Myocyte (in vitro differentiated cells): ENCODE measurements at regions not wholly inside any gene's neighbourhood (a gene's known extent, or its start where the extent isn't known, plus 50 kb on each side); places are given as distances from the start of the nearest gene placed in this dataset.

Experiments
- DNase-seq: peaks from one replicate; pipeline ENCODE4 v3.0.0-alpha.2; 2012; ENCODE audit warnings: low read depth

DNA sequence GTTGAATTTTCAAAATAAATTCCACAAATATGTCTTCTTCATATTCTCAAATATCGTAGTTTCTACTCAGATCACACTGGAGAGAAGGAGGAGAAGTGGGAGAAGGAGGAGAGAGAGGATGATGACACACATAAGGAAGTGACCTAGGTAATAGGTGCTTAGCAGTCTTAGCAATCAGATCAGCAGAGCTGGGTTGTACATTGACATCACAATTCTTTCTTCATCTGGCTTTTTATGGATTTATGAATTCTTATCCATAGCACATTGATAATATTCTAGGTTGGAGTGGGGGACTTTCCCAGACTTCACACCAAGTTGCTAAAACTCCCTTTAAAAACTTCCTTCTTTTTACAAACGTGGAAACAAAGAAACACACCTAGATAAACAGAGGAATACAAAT is 86.9 kb downstream of the FGF9 start:
- no peak for DNase-seq

DNA sequence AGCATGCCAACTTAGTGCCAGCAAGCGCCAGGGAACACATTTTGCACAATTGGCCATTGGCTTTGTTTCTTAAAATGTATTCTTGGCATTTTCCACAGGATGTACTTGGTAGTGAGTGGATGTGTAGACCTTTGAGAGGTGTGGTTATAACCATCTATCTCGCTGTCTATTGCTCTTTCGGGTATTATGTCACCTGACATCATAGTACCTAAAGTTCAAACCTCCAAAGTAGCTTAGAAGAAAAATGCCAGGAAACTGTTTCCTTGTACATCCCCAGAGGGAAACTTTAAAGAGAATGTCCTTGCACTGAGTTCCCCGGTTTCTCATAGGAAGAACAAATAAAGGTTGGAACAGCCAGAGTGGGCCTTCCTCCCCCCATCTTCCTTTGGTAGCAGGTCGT is 87.6 kb downstream of the FGF9 start:
- no peak for DNase-seq

DNA sequence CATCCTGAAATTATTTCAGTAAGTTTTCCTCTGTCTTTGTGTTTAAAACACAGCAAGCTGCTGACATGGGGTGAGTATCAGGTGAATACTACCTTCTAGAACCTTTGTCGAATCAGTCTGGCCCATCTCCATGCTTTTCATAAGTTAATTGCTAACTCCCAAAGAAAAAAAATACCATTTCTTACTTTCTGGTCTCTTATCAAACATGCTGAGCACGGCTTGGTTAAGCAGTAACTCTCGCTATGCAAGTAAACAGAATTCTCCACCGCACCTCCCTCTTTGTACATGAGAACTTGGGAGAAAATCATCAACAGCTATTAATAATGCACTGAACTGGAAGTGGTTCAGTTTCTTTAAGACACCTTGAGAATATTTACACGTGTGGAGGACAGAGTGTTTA is 88.6 kb downstream of the FGF9 start:
- DNase-seq: no peak

DNA sequence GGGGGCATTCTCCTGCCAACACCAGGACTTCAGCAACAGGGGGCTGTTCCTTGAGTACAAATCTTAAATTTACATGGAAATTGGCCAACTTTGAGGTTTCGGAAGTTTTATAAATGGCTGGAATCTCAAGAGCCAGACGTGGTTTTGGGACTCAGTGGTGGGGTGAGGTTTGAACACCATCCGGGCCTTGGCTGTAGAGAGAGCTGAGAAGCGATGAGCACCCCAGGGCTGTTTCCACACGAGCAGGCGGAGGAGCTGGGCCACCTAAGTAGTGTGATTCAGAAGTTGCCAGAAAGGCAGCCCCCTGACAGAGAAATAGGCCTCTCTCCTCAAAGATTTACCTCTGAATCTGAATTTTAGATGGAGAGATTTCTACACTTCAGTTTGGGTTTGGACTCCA is 89.0 kb downstream of the FGF9 start:
- no peak for DNase-seq

DNA sequence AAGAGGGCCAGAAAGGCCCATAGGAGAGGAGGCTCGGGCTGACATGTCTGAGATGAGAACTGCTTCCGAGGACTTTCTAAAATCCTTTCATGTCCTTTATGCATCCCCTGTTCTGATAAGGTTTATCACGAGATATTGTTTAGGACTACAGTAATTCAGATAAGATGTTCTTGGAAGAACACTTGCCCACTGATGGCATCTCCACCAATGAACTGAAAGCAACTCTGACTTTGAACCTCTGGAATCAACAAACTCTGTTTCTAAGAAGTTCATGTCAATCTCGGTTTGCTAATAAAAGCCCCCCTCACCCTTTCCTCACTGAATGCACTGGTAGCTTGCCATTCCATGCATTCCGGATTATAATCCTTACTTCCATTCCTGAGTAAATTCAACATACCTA is 90.9 kb downstream of the FGF9 start:
- no peak for DNase-seq

DNA sequence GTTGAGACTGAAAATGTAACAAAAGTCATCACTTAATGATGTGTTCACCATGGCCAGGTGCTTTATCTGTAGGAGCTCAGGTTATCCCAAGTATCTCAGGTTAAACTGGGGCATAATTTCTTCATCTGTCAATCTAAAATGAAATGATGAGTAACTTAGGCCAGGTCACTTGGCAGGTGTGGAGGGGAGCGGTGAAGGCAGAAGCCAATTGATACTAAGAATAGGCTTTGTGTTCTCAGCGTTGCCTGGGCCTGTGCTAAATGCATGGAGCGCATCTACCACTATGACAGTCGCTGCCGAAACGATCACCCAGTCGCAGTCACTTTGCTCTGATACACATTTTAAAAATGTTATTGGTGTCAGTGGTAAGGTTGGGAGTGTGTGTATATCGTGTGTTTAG is 91.6 kb downstream of the FGF9 start:
- DNase-seq: no peak

DNA sequence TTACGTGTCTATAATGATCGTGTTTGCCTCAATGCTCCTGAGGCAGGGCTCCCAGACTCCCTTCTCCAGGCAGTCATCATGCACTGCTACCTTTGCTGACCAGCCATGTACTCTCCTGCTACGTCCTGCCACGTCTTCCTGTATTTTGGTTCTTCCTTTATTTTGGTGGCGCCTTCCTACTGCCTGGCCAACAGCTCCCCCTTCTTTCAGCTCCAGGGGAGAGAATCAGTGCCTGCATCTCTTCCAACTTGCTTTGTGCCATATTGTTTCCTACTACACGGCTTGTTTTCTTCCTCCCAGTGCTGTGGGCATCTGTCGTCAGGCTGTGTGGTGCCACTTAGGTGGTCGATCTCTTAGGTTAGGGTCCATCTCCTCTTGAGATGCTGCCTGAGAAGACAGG is 96.2 kb downstream of the FGF9 start:
- no peak for DNase-seq

DNA sequence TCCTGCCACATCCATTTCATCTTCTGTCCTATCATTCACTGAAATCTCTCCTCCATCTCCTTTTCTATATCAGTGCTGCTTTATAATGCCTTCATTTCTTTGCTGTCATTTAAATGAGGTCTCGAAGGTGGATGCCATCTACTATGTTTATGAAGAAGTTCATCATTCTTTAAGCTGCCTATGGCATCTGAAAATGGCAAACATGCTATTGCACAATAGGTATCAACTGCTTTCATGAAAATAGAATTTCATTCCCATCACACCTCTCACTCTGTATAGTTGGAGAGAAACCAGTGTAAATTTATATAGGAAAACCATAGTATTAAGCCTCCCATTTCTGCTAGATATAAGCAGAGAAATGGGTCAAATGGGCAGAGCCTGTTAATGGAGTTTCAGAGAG is 100.2 kb downstream of the FGF9 start:
- DNase-seq: no peak

DNA sequence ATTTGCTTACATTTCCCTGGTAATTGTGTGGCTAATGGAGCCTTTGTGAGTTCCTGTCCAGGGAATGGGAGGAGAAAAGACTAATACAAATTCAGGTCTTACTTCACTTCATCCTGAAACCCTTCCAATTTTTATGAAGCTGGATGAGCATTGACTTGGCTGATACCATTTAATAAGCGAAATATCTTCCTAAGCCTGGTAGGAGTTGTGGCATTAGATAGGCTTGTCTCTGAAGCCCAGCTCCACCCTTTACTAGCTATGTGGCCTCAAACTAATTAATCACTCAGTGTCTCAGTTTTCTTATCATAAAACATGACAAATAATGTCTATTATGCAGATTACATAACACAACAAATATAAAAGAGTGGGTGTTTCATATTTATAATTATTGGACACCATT is 106.3 kb downstream of the FGF9 start:
- no peak for DNase-seq

DNA sequence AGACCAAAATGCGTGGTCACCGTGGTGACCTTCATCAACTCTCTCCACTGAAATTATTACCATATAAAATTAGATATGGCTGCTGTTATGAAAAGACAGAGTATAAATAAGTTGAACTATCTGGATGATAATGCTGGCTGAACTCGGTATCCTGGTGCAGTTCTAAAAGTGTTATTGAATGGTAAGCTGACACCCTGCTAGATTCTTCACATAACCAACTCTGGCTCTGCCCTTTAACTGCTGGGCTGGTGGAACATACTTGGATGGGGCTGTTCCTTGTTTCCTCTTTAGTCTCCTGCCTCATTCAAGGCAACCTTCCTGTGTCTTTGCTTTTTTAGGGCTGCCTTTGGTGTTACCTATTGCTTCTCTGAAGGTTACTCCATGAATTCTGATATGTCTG is 106.9 kb downstream of the FGF9 start:
- peak; percentile 5 for DNase-seq

DNA sequence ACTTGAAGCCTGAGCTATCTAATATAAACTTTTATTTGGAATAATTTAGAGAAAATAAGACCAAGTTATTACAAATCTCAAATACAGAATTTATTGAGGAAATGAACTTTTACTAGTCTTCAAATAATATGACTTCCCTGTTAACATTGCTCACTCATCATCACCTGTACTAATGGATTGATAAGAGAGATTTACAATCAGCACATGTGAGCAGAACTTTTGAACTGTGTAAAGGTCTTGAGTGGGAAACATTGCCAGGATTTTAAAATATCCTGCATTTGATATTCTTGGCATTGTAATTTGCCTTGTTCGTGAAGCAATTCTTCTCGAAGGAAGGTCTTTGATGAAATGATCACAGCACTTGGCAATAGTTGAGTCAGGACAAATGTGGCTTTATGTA is 111.9 kb downstream of the FGF9 start:
- DNase-seq: no peak

DNA sequence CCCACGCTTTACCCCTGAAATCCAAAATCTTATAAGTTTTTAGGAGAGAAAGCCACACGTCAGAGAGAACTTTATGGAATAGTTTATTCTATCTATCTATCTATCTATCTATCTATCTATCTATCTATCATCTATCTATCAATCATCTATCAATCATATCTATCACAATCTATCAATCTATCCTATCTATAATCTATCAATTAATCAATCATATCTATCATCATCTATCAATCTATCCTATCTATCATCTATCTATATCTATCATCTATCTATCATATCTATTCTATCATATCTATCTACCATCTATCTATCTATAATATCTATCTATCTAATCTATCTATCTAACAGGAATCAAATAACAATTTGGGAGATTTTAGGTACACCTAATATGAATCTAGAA is 115.1 kb downstream of the FGF9 start:
- no peak for DNase-seq

DNA sequence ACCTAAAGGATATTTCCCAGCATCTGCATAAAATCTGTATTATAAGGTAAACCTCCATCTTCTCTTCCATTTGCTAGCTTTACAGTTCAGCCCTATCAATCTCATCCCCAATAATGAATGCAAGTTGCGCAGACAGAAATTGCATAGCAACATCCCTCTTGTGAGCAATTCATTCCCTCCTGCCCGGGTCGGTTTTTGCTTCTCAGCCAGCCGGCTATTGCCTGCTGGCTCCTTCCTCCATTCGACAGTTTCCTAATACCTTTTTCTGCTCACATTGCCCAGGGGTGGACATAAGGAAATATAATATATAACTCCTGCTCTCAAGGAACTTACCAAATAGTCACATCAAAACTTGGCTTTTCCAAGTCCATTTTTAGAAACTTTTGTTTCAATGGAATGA is 125.2 kb downstream of the FGF9 start:
- DNase-seq: no peak

DNA sequence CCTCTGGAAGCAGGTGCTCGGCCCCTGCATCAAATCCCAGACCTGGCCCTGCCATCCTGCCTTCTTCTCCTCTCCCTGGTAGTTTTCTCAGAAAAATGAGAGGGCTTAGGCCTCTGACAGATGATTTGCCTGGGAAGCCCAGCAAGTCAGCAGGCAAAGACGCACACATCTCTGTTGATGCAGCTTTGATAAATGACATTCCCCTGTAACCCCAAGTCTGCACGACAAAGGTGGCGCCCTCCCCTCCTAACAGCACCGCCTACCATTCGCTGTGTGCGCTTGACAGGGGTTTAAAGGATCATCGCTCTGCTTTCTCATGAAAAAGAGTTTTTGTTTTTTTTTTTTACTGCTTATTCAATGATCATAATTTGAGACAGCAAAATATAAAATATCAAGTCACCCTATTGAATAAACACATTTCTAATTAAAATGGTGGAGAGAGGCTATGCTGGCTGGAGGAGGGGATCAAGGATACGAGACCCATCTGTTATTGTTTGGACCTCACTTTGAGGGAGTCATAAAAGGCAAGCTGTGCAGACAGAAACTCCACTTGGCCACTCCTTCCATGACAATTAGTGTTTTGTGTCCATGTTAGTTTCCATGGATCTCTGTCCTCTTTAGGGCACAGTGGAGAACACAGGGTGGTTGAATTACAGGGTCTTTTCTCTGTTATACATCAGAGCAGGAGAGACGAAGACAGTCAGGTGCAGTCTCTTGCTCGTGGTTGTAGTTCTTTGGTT is 126.1 kb downstream of the FGF9 start:
- DNase-seq: no peak

DNA sequence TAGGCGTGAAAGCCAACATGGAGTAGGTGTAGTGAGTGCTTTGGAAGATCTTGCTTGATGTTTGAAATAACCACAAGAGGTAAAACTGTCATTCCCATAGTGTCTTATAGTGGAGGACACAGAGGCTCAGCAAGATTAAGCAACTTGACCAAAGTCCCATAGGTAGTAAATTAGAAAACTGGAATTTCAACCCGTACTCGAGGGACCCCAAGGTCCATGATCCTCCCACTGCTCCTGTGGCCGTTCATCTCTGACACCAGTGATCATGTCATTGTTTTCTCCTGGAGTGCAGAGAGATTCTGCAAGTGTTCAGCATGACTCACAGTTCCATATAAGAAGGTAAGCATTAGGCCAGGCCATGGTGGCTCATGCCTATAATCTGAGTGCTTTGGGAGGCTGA is 126.9 kb downstream of the FGF9 start:
- no peak for DNase-seq

DNA sequence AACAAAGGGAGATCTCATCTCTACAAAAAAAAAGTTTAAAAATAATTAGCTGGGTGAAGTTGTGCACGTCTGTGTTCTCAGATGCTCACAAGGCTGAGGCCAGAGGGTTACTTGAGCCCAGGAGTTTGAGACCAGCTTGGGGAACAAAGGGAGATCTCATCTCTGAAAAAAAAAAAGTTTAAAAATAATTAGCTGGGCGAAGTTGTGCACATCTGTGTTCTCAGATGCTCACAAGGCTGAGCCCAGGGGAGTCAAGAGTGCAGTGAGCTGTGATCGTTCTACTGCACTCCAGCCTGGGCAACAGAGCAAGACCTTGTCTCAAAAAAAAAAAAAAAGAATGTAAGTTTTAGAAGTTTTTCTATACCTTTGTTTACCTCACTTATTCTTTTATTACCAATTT is 127.3 kb downstream of the FGF9 start:
- DNase-seq: no peak

DNA sequence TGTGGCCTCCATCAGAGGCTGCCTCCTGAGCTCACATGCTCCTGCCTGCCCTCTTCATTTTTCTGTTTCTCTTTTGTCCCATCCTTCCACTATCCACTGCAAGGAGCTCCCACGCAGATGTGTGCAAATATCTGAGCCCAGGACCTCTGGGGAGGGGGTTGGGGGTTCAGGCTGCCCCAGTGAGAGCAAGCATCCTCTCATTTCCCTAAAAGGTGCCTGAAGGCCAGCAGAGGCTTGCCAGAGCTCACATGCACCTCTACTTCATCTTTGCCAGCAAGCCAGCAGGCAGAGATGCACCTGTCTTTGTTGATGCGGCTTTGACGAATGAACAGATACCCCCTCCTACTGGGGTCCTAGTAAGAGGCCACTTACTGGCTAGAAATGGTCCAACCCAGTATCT is 128.8 kb downstream of the FGF9 start:
- no peak for DNase-seq

DNA sequence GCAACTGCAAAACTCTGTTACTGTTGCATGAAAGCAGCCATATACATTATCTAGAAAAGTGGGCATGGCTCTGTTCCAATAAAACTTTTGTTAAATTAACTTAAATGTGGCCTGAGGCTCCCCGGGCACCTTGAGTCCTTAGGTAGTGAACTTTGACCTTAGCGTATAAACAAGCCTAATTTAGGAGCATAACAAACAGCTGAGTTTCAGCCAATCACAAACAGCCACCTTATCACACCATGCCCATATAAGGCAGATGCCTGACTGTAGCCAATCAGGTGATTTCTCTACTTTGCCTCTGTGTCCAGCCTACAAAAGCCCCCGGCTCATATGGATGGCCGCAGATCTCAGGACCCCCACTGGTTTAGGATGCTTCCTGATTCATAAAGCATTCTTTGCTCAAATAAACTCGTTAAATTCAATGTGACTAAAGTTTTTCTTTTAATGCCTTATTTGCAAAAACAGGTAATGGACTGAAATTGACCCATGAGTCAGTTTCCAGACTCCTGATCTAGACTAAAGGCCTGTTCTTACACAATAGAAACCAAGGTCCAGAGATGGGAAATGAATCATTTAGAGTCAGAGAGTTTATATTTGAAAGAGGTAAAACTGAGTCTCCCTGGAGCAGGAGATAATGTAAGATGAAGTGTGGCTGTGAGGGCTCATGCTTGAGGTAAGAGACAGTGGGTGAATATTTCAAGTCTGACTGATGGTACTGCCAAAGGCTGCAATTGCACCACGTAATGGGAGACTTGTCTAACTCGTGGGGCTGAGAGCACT is 130.2 kb downstream of the FGF9 start:
- DNase-seq: no peak

DNA sequence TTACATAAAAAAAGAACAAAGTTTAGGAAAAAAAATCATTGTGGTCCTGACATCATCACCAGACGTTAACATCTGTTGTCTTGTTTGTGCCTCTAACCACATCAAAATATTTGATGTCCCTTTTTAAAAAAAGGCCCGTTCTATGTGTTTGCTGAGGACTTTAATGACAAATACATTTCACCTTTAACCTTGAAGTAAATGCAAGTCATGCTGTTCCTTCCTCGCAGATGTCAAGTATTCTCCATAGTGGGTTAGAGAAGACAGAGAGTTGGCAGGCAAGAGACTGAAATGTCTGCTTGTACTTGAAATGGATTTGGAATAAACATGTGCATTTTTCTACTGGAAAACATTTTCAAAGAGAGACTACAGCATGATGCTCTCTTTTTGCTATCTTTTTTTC is 134.9 kb downstream of the FGF9 start:
- no peak for DNase-seq

DNA sequence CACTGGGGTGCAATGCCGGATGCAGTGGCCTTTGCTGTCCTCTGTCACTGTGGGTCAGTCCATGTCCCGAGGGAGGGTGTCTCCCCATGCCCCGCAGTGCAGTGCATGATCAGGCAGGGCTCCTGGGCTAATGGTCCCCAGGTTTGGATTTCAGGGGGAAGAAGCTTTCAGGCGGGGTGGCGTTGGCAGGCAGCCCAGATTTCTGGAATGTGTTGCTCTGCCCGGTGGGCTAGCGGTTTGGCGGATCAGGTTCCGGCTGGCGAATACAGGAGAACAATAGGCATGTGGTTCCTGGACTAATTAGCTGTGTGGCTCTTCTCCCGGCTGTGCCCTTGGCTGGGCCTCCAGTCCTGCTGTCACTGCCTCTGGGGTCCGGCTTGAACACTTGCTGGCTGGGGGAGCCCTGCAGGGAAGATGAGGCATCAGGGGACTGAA is 141.3 kb downstream of the FGF9 start:
- DNase-seq: peak; percentile 9

DNA sequence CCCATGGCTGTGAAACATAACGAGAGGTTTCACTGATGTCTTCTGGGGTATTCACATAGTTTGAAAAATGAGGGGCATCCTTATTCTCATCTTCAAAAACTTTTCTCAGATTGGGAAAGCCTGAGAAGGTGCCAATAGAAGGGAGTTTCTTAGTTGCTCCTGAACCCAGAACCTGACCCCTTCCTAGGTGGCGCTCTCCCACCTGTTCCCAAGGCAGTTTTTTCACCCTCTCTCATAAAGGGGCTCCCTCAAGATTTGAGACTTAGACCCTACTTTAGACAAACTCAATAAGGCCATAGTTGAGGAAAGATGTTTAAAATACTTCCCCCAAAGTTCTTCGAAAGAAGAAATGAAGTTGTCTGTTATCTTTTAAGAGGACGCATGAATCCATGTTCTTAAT is 142.2 kb downstream of the FGF9 start:
- DNase-seq: no peak

DNA sequence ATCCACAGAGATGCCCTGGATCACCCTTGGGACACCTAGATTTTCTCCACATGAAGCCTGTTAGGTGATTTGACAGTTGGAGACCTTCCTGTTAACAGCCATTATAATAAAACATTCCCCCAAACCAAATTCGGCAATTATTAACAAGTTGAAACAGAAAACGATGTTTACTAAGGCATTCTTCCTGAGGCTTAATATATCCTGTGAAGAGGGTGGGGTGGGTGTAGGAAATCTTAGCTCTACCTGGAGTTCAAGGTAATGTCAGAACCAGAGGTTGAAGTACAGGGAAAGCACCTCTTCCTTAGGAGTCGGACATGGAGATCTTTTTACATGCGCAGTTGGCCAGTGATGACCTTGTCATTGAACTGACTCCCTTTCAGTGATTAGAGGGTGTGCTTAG is 143.0 kb downstream of the FGF9 start:
- no peak for DNase-seq

DNA sequence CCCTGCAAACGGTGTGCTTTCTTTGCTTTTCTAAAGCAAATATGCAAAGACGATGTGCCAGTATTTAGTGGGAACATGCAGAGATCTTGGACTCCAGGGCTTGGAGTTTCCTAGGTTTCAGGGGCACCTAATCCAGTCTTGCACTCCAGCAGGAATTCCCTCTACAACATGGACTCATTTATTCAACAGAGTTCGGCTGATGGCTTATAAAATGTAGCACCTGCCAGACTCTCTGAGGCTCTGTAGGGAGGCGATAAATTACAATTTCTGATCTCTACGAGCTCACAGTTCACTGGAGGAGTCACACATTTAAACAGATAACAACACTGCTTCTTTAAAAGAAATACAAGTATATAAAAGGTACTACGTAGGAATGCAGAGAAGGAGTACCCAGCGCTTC is 143.7 kb downstream of the FGF9 start:
- DNase-seq: no peak
